WTC11 (cell line): ENCODE measurements at regions not wholly inside any gene's neighbourhood (a gene's known extent, or its start where the extent isn't known, plus 50 kb on each side); places are given as distances from the start of the nearest gene placed in this dataset.

ENCODE experiments used
- ATAC-seq: fragments of 200-7000 bp; cut with Tn5 transposase; 2 replicates; pipeline ENCODE4 v1.10.0; 2021; ENCODE audit warnings: mild to moderate bottlenecking, moderate library complexity
- CTCF ChIA-PET: fragments of 300-600 bp; sonication (Branson Sonifier 250); formaldehyde crosslinking; loops from one replicate; lab custom pipeline; 2021; ENCODE audit warnings: antibody characterized with exemption; lab: Charles Lee
- POLR2A ChIA-PET: fragments of 350-600 bp; sonication (Branson Sonifier 250); formaldehyde crosslinking; loops from one replicate; lab custom pipeline; 2021; ENCODE audit warnings: antibody characterized with exemption; lab: Charles Lee
- DNase-seq: peaks from one replicate; pipeline ENCODE4 v3.0.0; 2021; ENCODE audit warnings: low spot score
- H3K27ac Mint-ChIP-seq: 2 replicates; pipeline ENCODE4 v1.8.0; 2021; ENCODE audit warnings: mixed read lengths
- H3K27me3 Mint-ChIP-seq: 2 replicates; pipeline ENCODE4 v1.8.0; 2021; ENCODE audit warnings: low read depth, mild to moderate bottlenecking, moderate library complexity, mixed read lengths
- H3K36me3 Mint-ChIP-seq: 2 replicates; pipeline ENCODE4 v1.8.0; 2021; ENCODE audit warnings: mixed read lengths
- H3K4me1 Mint-ChIP-seq: 2 replicates; pipeline ENCODE4 v1.8.0; 2022; ENCODE audit warnings: mixed read lengths
- H3K4me3 Mint-ChIP-seq: 2 replicates; pipeline ENCODE4 v1.8.0; 2021; ENCODE audit warnings: mild to moderate bottlenecking, moderate library complexity, mixed read lengths
- H3K9me3 Mint-ChIP-seq: 2 replicates; pipeline ENCODE4 v1.8.0; 2021; ENCODE audit warnings: mixed read lengths
- ATF1 ChIP-seq: sonication (generic); formaldehyde crosslinking; IDR thresholded peaks from 2 replicates; pipeline ENCODE4 v1.8.1; 2023; ENCODE audit warnings: mild to moderate bottlenecking, moderate library complexity, missing genetic modification reagents
- GTF2I ChIP-seq: fragments of 250-450 bp; sonication (Bioruptor Pico); conservative IDR thresholded peaks from 2 replicates; pipeline ENCODE4 v1.4.0; 2021; ENCODE audit warnings: mild to moderate bottlenecking
- IRF2 ChIP-seq: sonication (generic); formaldehyde crosslinking; IDR thresholded peaks from 2 replicates; pipeline ENCODE4 v1.8.0; 2022; ENCODE audit warnings: low read depth, missing genetic modification reagents, borderline replicate concordance
- NFATC4 ChIP-seq: fragments of 250-450 bp; sonication (Bioruptor Pico); IDR thresholded peaks from 2 replicates; pipeline ENCODE4 v1.9.0; 2021; ENCODE audit warnings: mild to moderate bottlenecking
- NFYB ChIP-seq: sonication (generic); formaldehyde crosslinking; conservative IDR thresholded peaks from 2 replicates; pipeline ENCODE4 v1.8.0; 2022; ENCODE audit warnings: low read depth, missing genetic modification reagents
- OVOL2 ChIP-seq: fragments of 250-450 bp; sonication (Bioruptor Pico); IDR thresholded peaks from 2 replicates; pipeline ENCODE4 v1.9.0; 2021; ENCODE audit warnings: mild to moderate bottlenecking, borderline replicate concordance
- PRRX2 ChIP-seq: fragments of 250-450 bp; sonication (Bioruptor Pico); IDR thresholded peaks from 2 replicates; pipeline ENCODE4 v1.8.0; 2021; ENCODE audit warnings: mild to moderate bottlenecking
- TP53 ChIP-seq: sonication (generic); formaldehyde crosslinking; IDR thresholded peaks from 2 replicates; pipeline ENCODE4 v1.8.1; 2023; ENCODE audit warnings: mild to moderate bottlenecking, missing genetic modification reagents
- ZNF121 ChIP-seq: sonication (generic); formaldehyde crosslinking; IDR thresholded peaks from 2 replicates; pipeline ENCODE4 v1.8.0; 2023; ENCODE audit warnings: missing genetic modification reagents
- ZNF263 ChIP-seq: sonication (generic); formaldehyde crosslinking; IDR thresholded peaks from 2 replicates; pipeline ENCODE4 v1.8.1; 2022; ENCODE audit warnings: low read depth, mild to moderate bottlenecking, moderate library complexity, missing genetic modification reagents
- ZNF396 ChIP-seq: fragments of 250-450 bp; sonication (Bioruptor Pico); IDR thresholded peaks from 2 replicates; pipeline ENCODE4 v1.8.0; 2021; ENCODE audit warnings: mild to moderate bottlenecking, moderate library complexity, borderline replicate concordance
- ZNF423 ChIP-seq: fragments of 250-450 bp; sonication (Bioruptor Pico); IDR thresholded peaks from 2 replicates; pipeline ENCODE4 v2.1.2; 2022; ENCODE audit warnings: mild to moderate bottlenecking, moderate library complexity
- TF ChIP-seq, protein P1 (sequence below): sonication (generic); formaldehyde crosslinking; IDR thresholded peaks from 2 replicates; pipeline ENCODE4 v1.8.1; 2023; ENCODE audit warnings: mild to moderate bottlenecking, missing genetic modification reagents, borderline replicate concordance
- TF ChIP-seq, protein P2 (sequence below): sonication (generic); formaldehyde crosslinking; IDR thresholded peaks from 2 replicates; pipeline ENCODE4 v1.8.1; 2023; ENCODE audit warnings: mild to moderate bottlenecking, missing genetic modification reagents, moderate library complexity
- TF ChIP-seq, protein P3 (sequence below): fragments of 250-450 bp; sonication (Bioruptor Pico); IDR thresholded peaks from 2 replicates; pipeline ENCODE4 v1.8.0; 2021; ENCODE audit warnings: mild to moderate bottlenecking
- TF ChIP-seq, protein P4 (sequence below): sonication (generic); formaldehyde crosslinking; IDR thresholded peaks from 2 replicates; pipeline ENCODE4 v1.8.1; 2022; ENCODE audit warnings: low read depth, mild to moderate bottlenecking, moderate library complexity, missing genetic modification reagents, borderline replicate concordance
- TF ChIP-seq, protein P5 (sequence below): sonication (generic); formaldehyde crosslinking; IDR thresholded peaks from 2 replicates; pipeline ENCODE4 v1.8.1; 2022; ENCODE audit warnings: mild to moderate bottlenecking, moderate library complexity, missing genetic modification reagents
- TF ChIP-seq, protein P6 (sequence below): sonication (generic); formaldehyde crosslinking; IDR thresholded peaks from 2 replicates; pipeline ENCODE4 v1.8.0; 2022; ENCODE audit warnings: mild to moderate bottlenecking, missing genetic modification reagents
- TF ChIP-seq, protein P7 (sequence below): sonication (generic); formaldehyde crosslinking; IDR thresholded peaks from 2 replicates; pipeline ENCODE4 v1.8.1; 2022; ENCODE audit warnings: mild to moderate bottlenecking, missing genetic modification reagents, moderate library complexity, borderline replicate concordance

DNA sequence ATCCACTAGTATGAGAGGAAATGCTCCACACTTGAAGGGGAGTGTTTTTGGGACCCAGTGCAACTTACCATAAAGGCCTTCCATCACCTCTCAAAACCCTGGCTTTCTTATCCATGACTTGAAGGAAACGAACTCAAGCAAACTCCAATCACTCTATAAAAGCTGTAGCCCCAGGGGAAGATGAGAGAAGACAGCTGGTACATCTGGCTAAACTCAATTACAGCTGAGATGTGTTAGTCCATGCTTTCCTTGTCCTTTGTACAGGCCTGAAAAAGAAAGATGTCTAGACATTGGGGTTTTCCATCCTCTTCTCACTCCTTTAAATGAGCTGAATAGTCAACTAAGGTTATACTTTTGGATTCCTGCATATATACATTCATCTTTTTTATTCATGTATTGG lies 89.5 kb upstream of the ANKRD30A start:
- ATAC-seq (no peak), DNase-seq (no peak)
- ChIA-PET POLR2A (no interaction called here), CTCF (no interaction called here)
- Mint-ChIP-seq H3K4me1 (no peaks in the 10 kb centered on the region), H3K36me3 (peaks cover 40% of the 10 kb centered on the region), H3K27me3 (peaks cover 6% of the 10 kb centered on the region; the same call in 1 of the 2 replicates), H3K4me3 (no peak overlapping the region), H3K9me3 (peaks cover 61% of the 10 kb centered on the region), H3K27ac (no peak overlapping the region)
- TF ChIP-seq NFATC4 (CRISPR knock-in tag) (no peak), PRRX2 (CRISPR knock-in tag) (no peak), ATF1 (no peak), ZNF263 (CRISPR knock-in tag) (no peak), ZNF121 (no peak), OVOL2 (no peak), ZNF423 (CRISPR knock-in tag) (no peak), TP53 (CRISPR knock-in tag) (no peak), NFYB (no peak), ZNF396 (no peak), IRF2 (CRISPR knock-in tag) (no peak), GTF2I (no peak)
- TF ChIP-seq, protein P1, sequence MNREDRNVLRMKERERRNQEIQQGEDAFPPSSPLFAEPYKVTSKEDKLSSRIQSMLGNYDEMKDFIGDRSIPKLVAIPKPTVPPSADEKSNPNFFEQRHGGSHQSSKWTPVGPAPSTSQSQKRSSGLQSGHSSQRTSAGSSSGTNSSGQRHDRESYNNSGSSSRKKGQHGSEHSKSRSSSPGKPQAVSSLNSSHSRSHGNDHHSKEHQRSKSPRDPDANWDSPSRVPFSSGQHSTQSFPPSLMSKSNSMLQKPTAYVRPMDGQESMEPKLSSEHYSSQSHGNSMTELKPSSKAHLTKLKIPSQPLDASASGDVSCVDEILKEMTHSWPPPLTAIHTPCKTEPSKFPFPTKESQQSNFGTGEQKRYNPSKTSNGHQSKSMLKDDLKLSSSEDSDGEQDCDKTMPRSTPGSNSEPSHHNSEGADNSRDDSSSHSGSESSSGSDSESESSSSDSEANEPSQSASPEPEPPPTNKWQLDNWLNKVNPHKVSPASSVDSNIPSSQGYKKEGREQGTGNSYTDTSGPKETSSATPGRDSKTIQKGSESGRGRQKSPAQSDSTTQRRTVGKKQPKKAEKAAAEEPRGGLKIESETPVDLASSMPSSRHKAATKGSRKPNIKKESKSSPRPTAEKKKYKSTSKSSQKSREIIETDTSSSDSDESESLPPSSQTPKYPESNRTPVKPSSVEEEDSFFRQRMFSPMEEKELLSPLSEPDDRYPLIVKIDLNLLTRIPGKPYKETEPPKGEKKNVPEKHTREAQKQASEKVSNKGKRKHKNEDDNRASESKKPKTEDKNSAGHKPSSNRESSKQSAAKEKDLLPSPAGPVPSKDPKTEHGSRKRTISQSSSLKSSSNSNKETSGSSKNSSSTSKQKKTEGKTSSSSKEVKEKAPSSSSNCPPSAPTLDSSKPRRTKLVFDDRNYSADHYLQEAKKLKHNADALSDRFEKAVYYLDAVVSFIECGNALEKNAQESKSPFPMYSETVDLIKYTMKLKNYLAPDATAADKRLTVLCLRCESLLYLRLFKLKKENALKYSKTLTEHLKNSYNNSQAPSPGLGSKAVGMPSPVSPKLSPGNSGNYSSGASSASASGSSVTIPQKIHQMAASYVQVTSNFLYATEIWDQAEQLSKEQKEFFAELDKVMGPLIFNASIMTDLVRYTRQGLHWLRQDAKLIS (CRISPR knock-in tag): no peak
- TF ChIP-seq, protein P2, sequence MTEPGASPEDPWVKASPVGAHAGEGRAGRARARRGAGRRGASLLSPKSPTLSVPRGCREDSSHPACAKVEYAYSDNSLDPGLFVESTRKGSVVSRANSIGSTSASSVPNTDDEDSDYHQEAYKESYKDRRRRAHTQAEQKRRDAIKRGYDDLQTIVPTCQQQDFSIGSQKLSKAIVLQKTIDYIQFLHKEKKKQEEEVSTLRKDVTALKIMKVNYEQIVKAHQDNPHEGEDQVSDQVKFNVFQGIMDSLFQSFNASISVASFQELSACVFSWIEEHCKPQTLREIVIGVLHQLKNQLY: no peak
- TF ChIP-seq, protein P3, sequence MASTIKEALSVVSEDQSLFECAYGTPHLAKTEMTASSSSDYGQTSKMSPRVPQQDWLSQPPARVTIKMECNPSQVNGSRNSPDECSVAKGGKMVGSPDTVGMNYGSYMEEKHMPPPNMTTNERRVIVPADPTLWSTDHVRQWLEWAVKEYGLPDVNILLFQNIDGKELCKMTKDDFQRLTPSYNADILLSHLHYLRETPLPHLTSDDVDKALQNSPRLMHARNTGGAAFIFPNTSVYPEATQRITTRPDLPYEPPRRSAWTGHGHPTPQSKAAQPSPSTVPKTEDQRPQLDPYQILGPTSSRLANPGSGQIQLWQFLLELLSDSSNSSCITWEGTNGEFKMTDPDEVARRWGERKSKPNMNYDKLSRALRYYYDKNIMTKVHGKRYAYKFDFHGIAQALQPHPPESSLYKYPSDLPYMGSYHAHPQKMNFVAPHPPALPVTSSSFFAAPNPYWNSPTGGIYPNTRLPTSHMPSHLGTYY (CRISPR knock-in tag): no peak
- TF ChIP-seq, protein P4, sequence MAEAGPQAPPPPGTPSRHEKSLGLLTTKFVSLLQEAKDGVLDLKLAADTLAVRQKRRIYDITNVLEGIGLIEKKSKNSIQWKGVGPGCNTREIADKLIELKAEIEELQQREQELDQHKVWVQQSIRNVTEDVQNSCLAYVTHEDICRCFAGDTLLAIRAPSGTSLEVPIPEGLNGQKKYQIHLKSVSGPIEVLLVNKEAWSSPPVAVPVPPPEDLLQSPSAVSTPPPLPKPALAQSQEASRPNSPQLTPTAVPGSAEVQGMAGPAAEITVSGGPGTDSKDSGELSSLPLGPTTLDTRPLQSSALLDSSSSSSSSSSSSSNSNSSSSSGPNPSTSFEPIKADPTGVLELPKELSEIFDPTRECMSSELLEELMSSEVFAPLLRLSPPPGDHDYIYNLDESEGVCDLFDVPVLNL: no peak
- TF ChIP-seq, protein P5, sequence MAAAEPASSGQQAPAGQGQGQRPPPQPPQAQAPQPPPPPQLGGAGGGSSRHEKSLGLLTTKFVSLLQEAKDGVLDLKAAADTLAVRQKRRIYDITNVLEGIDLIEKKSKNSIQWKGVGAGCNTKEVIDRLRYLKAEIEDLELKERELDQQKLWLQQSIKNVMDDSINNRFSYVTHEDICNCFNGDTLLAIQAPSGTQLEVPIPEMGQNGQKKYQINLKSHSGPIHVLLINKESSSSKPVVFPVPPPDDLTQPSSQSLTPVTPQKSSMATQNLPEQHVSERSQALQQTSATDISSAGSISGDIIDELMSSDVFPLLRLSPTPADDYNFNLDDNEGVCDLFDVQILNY (CRISPR knock-in tag): no peak
- TF ChIP-seq, protein P6, sequence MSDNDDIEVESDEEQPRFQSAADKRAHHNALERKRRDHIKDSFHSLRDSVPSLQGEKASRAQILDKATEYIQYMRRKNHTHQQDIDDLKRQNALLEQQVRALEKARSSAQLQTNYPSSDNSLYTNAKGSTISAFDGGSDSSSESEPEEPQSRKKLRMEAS (CRISPR knock-in tag): no peak
- TF ChIP-seq, protein P7, sequence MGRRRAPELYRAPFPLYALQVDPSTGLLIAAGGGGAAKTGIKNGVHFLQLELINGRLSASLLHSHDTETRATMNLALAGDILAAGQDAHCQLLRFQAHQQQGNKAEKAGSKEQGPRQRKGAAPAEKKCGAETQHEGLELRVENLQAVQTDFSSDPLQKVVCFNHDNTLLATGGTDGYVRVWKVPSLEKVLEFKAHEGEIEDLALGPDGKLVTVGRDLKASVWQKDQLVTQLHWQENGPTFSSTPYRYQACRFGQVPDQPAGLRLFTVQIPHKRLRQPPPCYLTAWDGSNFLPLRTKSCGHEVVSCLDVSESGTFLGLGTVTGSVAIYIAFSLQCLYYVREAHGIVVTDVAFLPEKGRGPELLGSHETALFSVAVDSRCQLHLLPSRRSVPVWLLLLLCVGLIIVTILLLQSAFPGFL (CRISPR knock-in tag): no peak
